Erythroblast (primary cell): ENCODE measurements at regions not wholly inside any gene's neighbourhood (a gene's known extent, or its start where the extent isn't known, plus 50 kb on each side); places are given as distances from the start of the nearest gene placed in this dataset.

Source experiments
- GATA1 ChIP-seq: IDR thresholded peaks from 2 replicates; pipeline ENCODE4 v1.6.1; 2011; ENCODE audit warnings: low read depth, mild to moderate bottlenecking, control low read depth, low read length, moderate library complexity
- POLR2A ChIP-seq: IDR thresholded peaks from 2 replicates; pipeline ENCODE4 v1.6.1; 2011; ENCODE audit warnings: mild to moderate bottlenecking, low read length

DNA sequence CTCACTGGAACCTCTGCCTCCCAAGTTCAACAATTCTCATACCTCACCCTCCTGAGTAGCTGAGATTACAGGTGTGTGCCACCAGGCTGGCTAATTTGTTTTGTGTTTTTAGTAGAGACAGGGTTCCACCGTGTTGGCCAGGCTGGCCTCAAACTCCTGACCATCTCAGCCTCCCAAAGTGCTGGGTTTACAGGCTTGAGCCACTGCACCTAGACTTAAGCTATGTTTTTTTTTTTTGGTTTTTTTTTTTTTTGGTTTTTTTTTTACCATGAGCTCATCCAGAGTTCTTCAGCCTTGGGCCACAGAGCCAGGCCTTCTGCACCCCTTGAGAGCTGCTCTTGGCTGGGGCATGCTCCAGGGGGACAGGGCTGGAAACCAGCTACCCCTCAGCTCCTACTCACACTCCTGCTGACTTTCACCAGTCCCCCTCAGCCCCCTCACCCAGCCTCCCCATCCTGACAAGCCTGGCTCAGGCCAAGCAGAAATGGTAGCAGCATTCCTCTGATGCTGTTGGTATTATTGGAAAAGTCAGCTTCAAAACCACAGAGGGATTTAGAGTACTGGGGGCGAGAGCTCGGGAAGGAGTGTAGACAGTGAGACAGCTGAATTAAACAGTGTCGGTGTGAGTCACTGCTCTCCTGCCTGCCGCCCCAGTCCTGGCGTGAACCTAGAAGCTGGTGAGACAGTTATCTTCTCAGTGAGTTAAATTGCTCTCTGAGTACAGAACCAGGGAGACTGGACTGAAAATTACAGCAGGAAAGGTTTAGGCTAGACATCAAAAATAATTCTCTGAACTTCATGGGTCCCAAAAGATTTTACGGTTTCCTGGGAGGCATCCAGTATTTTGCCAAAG is 63.7 kb downstream of the NAV1 start:
- TF ChIP-seq POLR2A (no peak), GATA1 (no peak)
